GM21367 (cell line): ENCODE measurements at regions not wholly inside any gene's neighbourhood (a gene's known extent, or its start where the extent isn't known, plus 50 kb on each side); places are given as distances from the start of the nearest gene placed in this dataset.

ENCODE experiments used
- ATAC-seq: cut with Tn5 transposase; IDR thresholded peaks from one replicate; pipeline ENCODE4 v1.9.1; 2021; ENCODE audit not compliant: unreplicated experiment

- ATAC-seq: no peak
Measured at GRCh38 chr2:7950035-7950612, 731.7 kb upstream of the ID2 start.

GRCh38 chr2:7951001-7951400 is 730.9 kb upstream of the ID2 start:
- no peak for ATAC-seq

- no peak for ATAC-seq
Measured at GRCh38 chr2:7951490-7951889, 730.4 kb upstream of the ID2 start.

- no peak for ATAC-seq
Measured at GRCh38 chr2:7952046-7952745, 729.7 kb upstream of the ID2 start.

GRCh38 chr2:7953195-7953594 is 728.7 kb upstream of the ID2 start:
- ATAC-seq: no peak

- no peak for ATAC-seq
Measured at GRCh38 chr2:7954234-7954633, 727.6 kb upstream of the ID2 start.

GRCh38 chr2:7956126-7956689 is 725.6 kb upstream of the ID2 start:
- no peak for ATAC-seq

GRCh38 chr2:7961550-7961949 is 720.3 kb upstream of the ID2 start:
- no peak for ATAC-seq

GRCh38 chr2:7962161-7962560 is 719.7 kb upstream of the ID2 start:
- no peak for ATAC-seq

- no peak for ATAC-seq
Measured at GRCh38 chr2:7963787-7964186, 718.1 kb upstream of the ID2 start.

GRCh38 chr2:7966032-7966431 is 715.8 kb upstream of the ID2 start:
- no peak for ATAC-seq

- no peak for ATAC-seq
Measured at GRCh38 chr2:7967707-7968405, 714.0 kb upstream of the ID2 start.

- ATAC-seq: no peak
Measured at GRCh38 chr2:7969756-7970515, 711.9 kb upstream of the ID2 start.

- no peak for ATAC-seq
Measured at GRCh38 chr2:7971248-7971647, 710.6 kb upstream of the ID2 start.

GRCh38 chr2:7971841-7972240 is 710.0 kb upstream of the ID2 start:
- no peak for ATAC-seq

GRCh38 chr2:7972670-7973069 is 709.2 kb upstream of the ID2 start:
- no peak for ATAC-seq

GRCh38 chr2:7973801-7974480 is 707.9 kb upstream of the ID2 start:
- no peak for ATAC-seq

- ATAC-seq: no peak
Measured at GRCh38 chr2:7974936-7975335, 706.9 kb upstream of the ID2 start.

GRCh38 chr2:7976206-7976605 is 705.6 kb upstream of the ID2 start:
- ATAC-seq: no peak

- ATAC-seq: no peak
Measured at GRCh38 chr2:7977981-7978380, 703.9 kb upstream of the ID2 start.

- no peak for ATAC-seq
Measured at GRCh38 chr2:7982054-7982453, 699.8 kb upstream of the ID2 start.
